Right lobe of liver (tissue), 6 donors: ENCODE measurements at regions not wholly inside any gene's neighbourhood (a gene's known extent, or its start where the extent isn't known, plus 50 kb on each side); places are given as distances from the start of the nearest gene placed in this dataset.

Experiments used
- ATAC-seq, 4 donors: fragments of 200-7000 bp; cut with Tn5 transposase; one replicate each; pipeline ENCODE4 v1.9.1; 2020; ENCODE audit warnings: mild to moderate bottlenecking in 4 of 4, moderate library complexity in 4 of 4
- DNase-seq, 3 donors: peaks; one replicate each; pipeline ENCODE4 v3.0.0-alpha.2; 2020
- H3K27ac ChIP-seq, 3 donors: fragments of 200-600 bp; one replicate each; pipeline ENCODE4 v1.8.0; 2022
- H3K27me3 ChIP-seq, 2 donors: fragments of 200-600 bp; one replicate each; pipeline ENCODE4 v1.8.0; 2022
- H3K36me3 ChIP-seq, 4 donors: fragments of 200-600 bp; sonication (generic) in 1 of 4; one replicate each; pipeline versions ENCODE4 v1.5.1 to v1.8.0; 2017 to 2022; ENCODE audit warnings: control low read depth in 1 of 4
- H3K4me1 ChIP-seq, 4 donors: fragments of 200-600 bp; sonication (generic) in 1 of 4; one replicate each; pipeline versions ENCODE4 v1.5.1 to v1.8.0; 2017 to 2022; ENCODE audit warnings: control low read depth in 1 of 4
- H3K4me3 ChIP-seq, 3 donors: fragments of 200-600 bp; one replicate each; pipeline ENCODE4 v1.8.0; 2022
- H3K9me3 ChIP-seq, 4 donors: fragments of 200-600 bp; sonication (generic) in 1 of 4; one replicate each; pipeline versions ENCODE4 v1.5.1 to v1.8.0; 2017 to 2022; ENCODE audit warnings: control low read depth in 1 of 4
- POLR2A ChIP-seq: fragments of 450-650 bp; IDR thresholded peaks from one replicate; pipeline ENCODE4 v1.6.1; 2017; ENCODE audit warnings: antibody characterized with exemption, mild to moderate bottlenecking
- WGBS: methylation state at CpG from one replicate; pipeline ENCODE4 v1.1.6; 2018; ENCODE audit warnings: low coverage, low lambda C conversion rate; ENCODE audit not compliant: insufficient coverage; ENCODE audit errors: missing lambda C conversion rate; 5-methylcytosine and 5-hydroxymethylcytosine counted together
- intact Hi-C, 2 donors: fragments of 100-400 bp; cut with DNase I; formaldehyde crosslinking; loops; one replicate each; pipeline versions ENCODE4 v1.11.2 to v1.14.1; 2022
- TF ChIP-seq, protein P1 (sequence below), 4 donors: fragments of 200-600 bp in 3 of 4; fragments of 450-650 bp in 1 of 4; IDR thresholded peaks; one replicate each; pipeline versions ENCODE4 v1.5.1 to v1.8.0; 2016 to 2022; ENCODE audit warnings: antibody characterized with exemption in 4 of 4, mild to moderate bottlenecking in 2 of 4
- donor health status: DM: no; HTN: yes; CAD: no.
- donor health status: DM: no; HTN: no; CAD: no.
- donor health status: DM: no; HTN: no; CAD: no.
- donor health status: DM: no; HTN: yes; CAD: no.
- donor health status: DM: no; HTN: yes; CAD: no.

DNA sequence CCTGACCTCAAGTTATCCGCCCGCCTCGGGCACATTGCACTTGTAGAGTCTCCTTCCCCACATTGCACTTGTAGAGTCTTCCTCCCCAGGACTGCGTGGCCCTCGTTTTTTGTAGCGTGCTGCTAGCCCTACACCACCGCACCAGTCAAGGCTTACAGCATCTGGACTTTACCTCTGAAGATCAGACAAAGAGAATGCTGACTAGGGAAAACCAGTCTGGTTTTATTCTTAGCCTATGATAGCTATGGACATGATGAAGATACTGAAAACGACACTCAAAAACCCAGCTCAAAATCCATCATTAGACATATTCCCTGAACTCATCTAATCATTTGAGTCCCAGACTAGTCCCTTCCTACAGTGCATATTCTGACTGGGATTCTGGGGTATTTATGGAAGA, 71.9 kb upstream of the AKR1E2 start:
- no peak overlapping the region for H3K27ac ChIP-seq
- no peaks in the 10 kb centered on the region for H3K27me3 ChIP-seq
- H3K4me3 ChIP-seq: no peak overlapping the region
- no peaks in the 10 kb centered on the region for H3K9me3 ChIP-seq
- DNase-seq (no peak), ATAC-seq (no peak)
- H3K36me3 ChIP-seq: no peaks in the 10 kb centered on the region
- intact Hi-C loops: no loop called here
- no peaks in the 10 kb centered on the region for H3K4me1 ChIP-seq
- TF ChIP-seq POLR2A: no peak
- TF ChIP-seq, protein P1, sequence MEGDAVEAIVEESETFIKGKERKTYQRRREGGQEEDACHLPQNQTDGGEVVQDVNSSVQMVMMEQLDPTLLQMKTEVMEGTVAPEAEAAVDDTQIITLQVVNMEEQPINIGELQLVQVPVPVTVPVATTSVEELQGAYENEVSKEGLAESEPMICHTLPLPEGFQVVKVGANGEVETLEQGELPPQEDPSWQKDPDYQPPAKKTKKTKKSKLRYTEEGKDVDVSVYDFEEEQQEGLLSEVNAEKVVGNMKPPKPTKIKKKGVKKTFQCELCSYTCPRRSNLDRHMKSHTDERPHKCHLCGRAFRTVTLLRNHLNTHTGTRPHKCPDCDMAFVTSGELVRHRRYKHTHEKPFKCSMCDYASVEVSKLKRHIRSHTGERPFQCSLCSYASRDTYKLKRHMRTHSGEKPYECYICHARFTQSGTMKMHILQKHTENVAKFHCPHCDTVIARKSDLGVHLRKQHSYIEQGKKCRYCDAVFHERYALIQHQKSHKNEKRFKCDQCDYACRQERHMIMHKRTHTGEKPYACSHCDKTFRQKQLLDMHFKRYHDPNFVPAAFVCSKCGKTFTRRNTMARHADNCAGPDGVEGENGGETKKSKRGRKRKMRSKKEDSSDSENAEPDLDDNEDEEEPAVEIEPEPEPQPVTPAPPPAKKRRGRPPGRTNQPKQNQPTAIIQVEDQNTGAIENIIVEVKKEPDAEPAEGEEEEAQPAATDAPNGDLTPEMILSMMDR (IDR thresholded peaks at IDR 0.05): no peak
- WGBS: 75% methylated on average over 6 of the region's 8 CpGs

DNA sequence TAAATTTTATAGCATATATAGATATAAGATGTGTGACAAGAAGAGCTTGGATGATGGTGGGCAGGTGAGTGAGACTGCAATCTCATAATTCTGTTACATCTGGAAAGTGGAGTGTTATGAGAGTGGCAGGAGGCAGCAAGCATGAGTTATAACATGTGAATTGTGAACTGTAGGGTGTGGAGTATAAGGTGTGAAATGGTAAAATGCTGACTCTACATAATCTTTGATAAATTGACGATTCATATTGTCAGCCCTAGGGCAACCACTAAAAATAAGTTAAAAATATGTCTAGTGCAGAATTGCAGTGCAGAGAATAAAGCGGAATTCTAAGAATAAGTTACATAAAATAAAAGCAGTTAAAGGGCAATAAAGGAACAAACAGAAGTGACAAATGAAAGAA, 74.8 kb upstream of the AKR1E2 start:
- intact Hi-C loops: no loop called here
- Histone ChIP-seq H3K9me3 (no peaks in the 10 kb centered on the region), H3K36me3 (no peaks in the 10 kb centered on the region), H3K27ac (no peak overlapping the region), H3K27me3 (no peaks in the 10 kb centered on the region), H3K4me1 (no peaks in the 10 kb centered on the region), H3K4me3 (no peak overlapping the region)
- TF ChIP-seq, protein P1 (IDR thresholded peaks at IDR 0.05): no peak
- no peak for TF ChIP-seq POLR2A
- ATAC-seq (no peak), DNase-seq (no peak)
- whole genome bisulfite sequencing: 65% methylated on average over 2 of the region's 2 CpGs

DNA sequence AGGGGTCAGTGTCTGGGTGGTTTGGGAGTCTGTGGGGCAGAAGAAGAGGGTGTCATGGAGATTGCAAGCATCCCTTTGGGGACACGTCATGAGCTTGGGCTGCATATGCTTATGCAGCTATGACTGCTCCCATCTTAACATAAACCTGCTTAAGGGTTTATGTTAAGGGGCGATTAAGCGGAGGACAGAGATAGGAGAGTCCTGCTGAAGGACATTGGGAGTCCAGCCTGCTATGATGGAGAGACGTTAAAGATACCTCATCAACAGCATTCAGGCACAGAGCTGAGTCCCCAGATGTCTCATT, 76.8 kb upstream of the AKR1E2 start:
- Histone ChIP-seq H3K9me3 (no peaks in the 10 kb centered on the region), H3K36me3 (no peaks in the 10 kb centered on the region), H3K27ac (no peak overlapping the region), H3K27me3 (no peaks in the 10 kb centered on the region), H3K4me1 (no peaks in the 10 kb centered on the region), H3K4me3 (no peak overlapping the region)
- DNase-seq (no peak), ATAC-seq (no peak)
- 30% methylated on average over 2 of the region's 4 CpGs for WGBS
- intact Hi-C loops: no loop called here
- TF ChIP-seq, protein P1 (IDR thresholded peaks at IDR 0.05): no peak
- no peak for TF ChIP-seq POLR2A

DNA sequence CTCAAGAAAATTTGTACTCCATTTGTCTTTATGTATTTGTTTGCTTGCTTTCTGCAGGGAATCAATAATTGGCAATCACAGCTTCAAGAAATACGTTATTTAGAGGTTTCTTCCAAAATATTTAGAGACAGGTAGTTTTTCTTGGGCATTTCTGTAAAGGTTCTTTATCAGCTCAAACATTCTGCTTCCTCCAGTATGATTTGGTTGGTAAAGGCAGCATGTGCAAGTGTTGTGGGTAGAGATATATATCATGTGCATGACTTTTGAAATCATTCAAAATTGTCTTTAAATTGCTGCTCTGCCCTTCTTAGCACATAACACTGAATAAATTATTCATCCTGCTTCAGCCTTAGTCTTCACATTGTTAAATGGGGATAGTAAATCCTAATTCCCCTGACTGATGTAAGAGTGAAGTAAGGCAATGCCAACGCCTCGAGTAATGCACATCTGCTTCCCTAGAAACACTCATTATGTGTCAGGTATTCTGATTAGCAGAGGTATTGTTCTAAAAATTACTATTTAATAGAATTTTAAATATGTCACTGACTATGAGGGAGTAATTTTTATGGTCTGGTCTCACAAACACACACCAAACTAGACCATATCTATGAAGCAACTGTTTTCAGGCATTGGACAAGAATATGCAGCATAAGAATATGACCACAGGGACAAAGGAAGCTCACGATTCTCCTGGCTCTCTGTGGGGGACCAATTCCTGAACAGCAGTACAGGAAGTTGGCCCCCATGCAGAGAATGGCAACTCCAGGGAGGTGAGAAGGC, 77.3 kb upstream of the AKR1E2 start:
- no peak for DNase-seq
- no peak for ATAC-seq
- Histone ChIP-seq H3K36me3 (no peaks in the 10 kb centered on the region), H3K4me3 (no peak overlapping the region), H3K9me3 (no peaks in the 10 kb centered on the region), H3K27me3 (no peaks in the 10 kb centered on the region), H3K27ac (no peak overlapping the region), H3K4me1 (no peaks in the 10 kb centered on the region)
- WGBS: 44% methylated on average over 4 of the region's 4 CpGs
- TF ChIP-seq POLR2A: no peak
- TF ChIP-seq, protein P1 (IDR thresholded peaks at IDR 0.05): no peak
- intact Hi-C loops: no loop called here

DNA sequence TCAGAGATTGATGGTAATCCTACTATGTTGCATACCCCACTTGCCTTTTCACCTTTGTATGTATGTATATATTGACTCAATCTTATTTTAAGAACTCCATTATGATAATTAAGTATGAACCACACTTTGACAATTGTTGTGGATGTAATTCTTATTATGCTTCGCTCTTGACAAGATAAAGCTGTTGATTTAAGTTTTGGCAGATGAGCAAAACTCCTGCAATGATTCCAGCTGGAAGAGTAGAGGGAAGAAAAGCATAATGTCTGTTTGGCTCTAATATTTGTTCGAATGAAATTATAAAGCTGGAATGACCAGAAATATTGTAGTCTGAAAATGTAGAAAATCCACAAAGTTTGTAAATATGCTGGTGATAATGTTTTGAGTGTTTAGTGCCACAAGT, 83.8 kb upstream of the AKR1E2 start:
- H3K27ac ChIP-seq: no peak overlapping the region
- no peaks in the 10 kb centered on the region for H3K27me3 ChIP-seq
- TF ChIP-seq POLR2A: no peak
- TF ChIP-seq, protein P1 (IDR thresholded peaks at IDR 0.05): no peak
- no peak for DNase-seq
- H3K4me1 ChIP-seq: no peaks in the 10 kb centered on the region
- intact Hi-C loops: no loop called here
- 42% methylated on average over 2 of the region's 2 CpGs for WGBS
- H3K36me3 ChIP-seq: no peaks in the 10 kb centered on the region
- H3K9me3 ChIP-seq: no peaks in the 10 kb centered on the region
- H3K4me3 ChIP-seq: no peak overlapping the region
- ATAC-seq: no peak
